ENCODE measurements at regions not wholly inside any gene's neighbourhood (a gene's known extent, or its start where the extent isn't known, plus 50 kb on each side); places are given as distances from the start of the nearest gene placed in this dataset.
A peak's percentile ranks its signal among the peaks of the same experiment; 100 is the strongest.

- H3K18ac ChIP-seq (ENCODE audit: insufficient read length, low read depth, low read length): no peak overlapping the region
- no peak overlapping the region for H2BK15ac ChIP-seq (ENCODE audit: low read depth, low read length)
- no CpG with 5 or more reads among the region's 4 CpGs for WGBS (ENCODE audit: extremely low coverage, insufficient read length, low lambda C conversion rate)
- H3T11ph ChIP-seq (ENCODE audit: low read length): no peak overlapping the region
- no peaks in the 10 kb centered on the region for H3K79me2 ChIP-seq (ENCODE audit: insufficient read depth, low read length)
- no peak overlapping the region for H3K4ac ChIP-seq (ENCODE audit: low read depth, low read length)
- no peaks in the 10 kb centered on the region for H3K79me1 ChIP-seq (ENCODE audit: insufficient read depth, low read depth, low read length, poor library complexity, severe bottlenecking)
- H3K4me3 Mint-ChIP-seq: no peak overlapping the region
- H4K8ac ChIP-seq (replicated peaks; ENCODE audit: insufficient read length, low read depth, low read length): no peak overlapping the region
- no peak overlapping the region for H2BK120ac ChIP-seq (ENCODE audit: low read depth, low read length, poor library complexity, severe bottlenecking)
- H3K36me3 Mint-ChIP-seq (ENCODE audit: insufficient read depth in 1 of 3, low read depth in 3 of 3): no peaks in the 10 kb centered on the region
- no peaks in the 10 kb centered on the region for H3K4me1 ChIP-seq (ENCODE audit: insufficient read depth, low read length)
- H3K27ac Mint-ChIP-seq: no peak overlapping the region
- peaks cover 2 to 4% of the 10 kb centered on the region in 2 experiments; a peak in 3 of 4 replicates for H3K4me1 Mint-ChIP-seq
- H3K4me2 ChIP-seq (ENCODE audit: insufficient read depth, insufficient read length, low read length): no peak overlapping the region
- H2AFZ ChIP-seq (ENCODE audit: low read length): peak overlapping the region; percentile 48
- no peaks in the 10 kb centered on the region; the same call in 1 of the 2 replicates for H3K27me3 Mint-ChIP-seq (ENCODE audit: low read depth)
- H4K5ac ChIP-seq (ENCODE audit: insufficient read length, low read depth, low read length): no peak overlapping the region
- no peak overlapping the region for H3K9ac ChIP-seq (ENCODE audit: extremely low read depth, insufficient read length, low read length)
- H2AK5ac ChIP-seq (ENCODE audit: insufficient read length, low read length): no peak overlapping the region
- no peak overlapping the region for H3K23ac ChIP-seq (ENCODE audit: insufficient read length, low read depth, low read length)
- H3K9me3 Mint-ChIP-seq: no peaks in the 10 kb centered on the region; a peak in 2 of 5 replicates
- no peaks in the 10 kb centered on the region for H3K27me3 ChIP-seq (ENCODE audit: insufficient read depth, low read length)
- H3K14ac ChIP-seq (ENCODE audit: insufficient read depth, low read length): no peak overlapping the region
- H2BK5ac ChIP-seq (ENCODE audit: insufficient read length, low read length): no peak overlapping the region
- H2BK12ac ChIP-seq (ENCODE audit: insufficient read length, low read depth, low read length): no peak overlapping the region
- TF ChIP-seq CTCF (conservative IDR thresholded peaks at IDR 0.05): no peak
- H3K56ac ChIP-seq (ENCODE audit: insufficient read length, low read depth, low read length): no peak overlapping the region
- H4K20me1 ChIP-seq (ENCODE audit: control insufficient read depth, insufficient read depth, insufficient read length): no peaks in the 10 kb centered on the region
- H3K9me3 ChIP-seq (ENCODE audit: control insufficient read depth, low read depth, low read length): no peaks in the 10 kb centered on the region
- H4K91ac ChIP-seq (ENCODE audit: insufficient read length, low read depth, low read length): no peak overlapping the region
- DNase-seq: no peak
- H3K27ac ChIP-seq (ENCODE audit: insufficient read length, low read depth, low read length): no peak overlapping the region
- no peaks in the 10 kb centered on the region for H3K23me2 ChIP-seq (ENCODE audit: insufficient read length, low read depth, low read length, poor library complexity, severe bottlenecking)
- H2BK20ac ChIP-seq (ENCODE audit: low read depth, low read length, poor library complexity, severe bottlenecking): no peak overlapping the region
Observed at GRCh38 chr12:126535971-126536370, 1470.7 kb downstream of the AACS start.

All from H9 (cell line).